HFFc6 (cell line): ENCODE measurements at regions not wholly inside any gene's neighbourhood (a gene's known extent, or its start where the extent isn't known, plus 50 kb on each side); places are given as distances from the start of the nearest gene placed in this dataset.

Experiments
- DNase-seq: peaks from one replicate; pipeline ENCODE4 v3.0.0-alpha.2; 2018
- H3K27ac Mint-ChIP-seq: 2 replicates; pipeline ENCODE4 v1.8.0; 2020; ENCODE audit warnings: mild to moderate bottlenecking, mixed read lengths
- H3K27me3 Mint-ChIP-seq: 2 replicates; pipeline ENCODE4 v1.8.0; 2021; ENCODE audit warnings: mild to moderate bottlenecking, moderate library complexity, mixed read lengths; ENCODE audit not compliant: insufficient read depth
- H3K36me3 Mint-ChIP-seq: 2 replicates; pipeline ENCODE4 v1.8.0; 2021; ENCODE audit warnings: low read depth, mixed read lengths
- H3K4me1 Mint-ChIP-seq: 2 replicates; pipeline ENCODE4 v1.8.0; 2020; ENCODE audit warnings: low read depth, mixed read lengths
- H3K4me3 Mint-ChIP-seq: 2 replicates; pipeline ENCODE4 v1.8.0; 2020; ENCODE audit warnings: mild to moderate bottlenecking, moderate library complexity, mixed read lengths
- H3K9me3 Mint-ChIP-seq: 2 replicates; pipeline ENCODE4 v1.8.0; 2020; ENCODE audit warnings: mild to moderate bottlenecking, mixed read lengths
- TF ChIP-seq, protein P1 (sequence below): fragments of 200-600 bp; sonication (generic); IDR thresholded peaks from 2 replicates; pipeline ENCODE4 v1.5.0; 2021; ENCODE audit warnings: antibody characterized with exemption, mild to moderate bottlenecking

DNA sequence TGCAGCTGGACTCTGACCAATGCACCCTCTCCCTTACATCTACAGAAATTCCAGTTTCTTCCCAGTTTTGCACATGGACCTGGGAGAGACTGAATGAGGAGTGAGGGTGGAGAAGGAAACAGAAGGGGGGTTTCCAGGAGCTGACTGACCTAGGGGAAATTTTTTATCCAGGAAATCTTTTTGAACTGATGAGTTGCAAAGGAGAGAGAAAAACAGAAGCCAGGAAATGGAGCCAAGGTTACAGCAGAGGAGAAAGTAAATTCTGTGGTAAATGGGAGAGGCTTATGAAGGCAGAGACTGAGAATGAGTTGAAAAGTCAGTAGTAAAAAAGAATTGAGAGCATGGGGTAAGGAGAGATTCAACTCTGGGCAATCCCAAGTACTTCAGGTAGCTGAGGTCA, 192.8 kb downstream of the SMIM20 start:
- Mint-ChIP-seq H3K4me1 (peaks cover 15% of the 10 kb centered on the region), H3K9me3 (peaks cover 19% of the 10 kb centered on the region), H3K36me3 (peaks cover 16% of the 10 kb centered on the region), H3K4me3 (no peak overlapping the region), H3K27me3 (peaks cover 31% of the 10 kb centered on the region), H3K27ac (no peak overlapping the region)
- TF ChIP-seq, protein P1, sequence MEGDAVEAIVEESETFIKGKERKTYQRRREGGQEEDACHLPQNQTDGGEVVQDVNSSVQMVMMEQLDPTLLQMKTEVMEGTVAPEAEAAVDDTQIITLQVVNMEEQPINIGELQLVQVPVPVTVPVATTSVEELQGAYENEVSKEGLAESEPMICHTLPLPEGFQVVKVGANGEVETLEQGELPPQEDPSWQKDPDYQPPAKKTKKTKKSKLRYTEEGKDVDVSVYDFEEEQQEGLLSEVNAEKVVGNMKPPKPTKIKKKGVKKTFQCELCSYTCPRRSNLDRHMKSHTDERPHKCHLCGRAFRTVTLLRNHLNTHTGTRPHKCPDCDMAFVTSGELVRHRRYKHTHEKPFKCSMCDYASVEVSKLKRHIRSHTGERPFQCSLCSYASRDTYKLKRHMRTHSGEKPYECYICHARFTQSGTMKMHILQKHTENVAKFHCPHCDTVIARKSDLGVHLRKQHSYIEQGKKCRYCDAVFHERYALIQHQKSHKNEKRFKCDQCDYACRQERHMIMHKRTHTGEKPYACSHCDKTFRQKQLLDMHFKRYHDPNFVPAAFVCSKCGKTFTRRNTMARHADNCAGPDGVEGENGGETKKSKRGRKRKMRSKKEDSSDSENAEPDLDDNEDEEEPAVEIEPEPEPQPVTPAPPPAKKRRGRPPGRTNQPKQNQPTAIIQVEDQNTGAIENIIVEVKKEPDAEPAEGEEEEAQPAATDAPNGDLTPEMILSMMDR: no peak
- no peak for DNase-seq

DNA sequence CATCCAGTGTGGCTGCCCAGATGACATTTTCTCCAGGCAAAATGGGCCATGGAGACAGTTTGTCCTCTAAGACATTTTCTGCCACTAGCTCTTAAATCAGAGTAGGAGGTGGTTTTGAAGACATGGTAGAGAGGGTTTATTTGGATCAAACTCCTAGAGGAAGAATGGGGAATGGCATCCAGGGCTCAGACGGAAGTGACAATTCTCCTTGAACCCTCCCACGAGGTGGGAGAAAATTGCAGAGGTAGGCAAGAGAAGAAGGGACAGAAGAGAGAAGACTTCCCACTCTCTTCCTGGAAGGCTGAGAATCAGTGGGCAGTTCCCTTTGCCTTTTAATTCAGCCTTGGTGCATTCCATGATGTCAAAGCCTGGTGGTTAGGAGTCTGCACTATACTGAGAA, 194.0 kb downstream of the SMIM20 start:
- H3K36me3 Mint-ChIP-seq: peaks cover 23% of the 10 kb centered on the region
- H3K4me3 Mint-ChIP-seq: no peak overlapping the region
- H3K9me3 Mint-ChIP-seq: peaks cover 32% of the 10 kb centered on the region
- DNase-seq: no peak
- TF ChIP-seq, protein P1: peak; percentile 44
- H3K27me3 Mint-ChIP-seq: peaks cover 34% of the 10 kb centered on the region
- H3K4me1 Mint-ChIP-seq: peaks cover 15% of the 10 kb centered on the region
- H3K27ac Mint-ChIP-seq: no peak overlapping the region

GRCh38 chr4:26110493-26110892, 196.5 kb downstream of the SMIM20 start:
- peaks cover 51% of the 10 kb centered on the region for H3K9me3 Mint-ChIP-seq
- DNase-seq: no peak
- peaks cover 39% of the 10 kb centered on the region for H3K27me3 Mint-ChIP-seq
- H3K4me3 Mint-ChIP-seq: no peak overlapping the region
- H3K36me3 Mint-ChIP-seq: peaks cover 38% of the 10 kb centered on the region
- TF ChIP-seq, protein P1: no peak
- peaks cover 12% of the 10 kb centered on the region for H3K4me1 Mint-ChIP-seq
- no peak overlapping the region for H3K27ac Mint-ChIP-seq

- DNase-seq: no peak
- no peak overlapping the region for H3K4me3 Mint-ChIP-seq
- H3K27me3 Mint-ChIP-seq: peaks cover 39% of the 10 kb centered on the region
- H3K9me3 Mint-ChIP-seq: peaks cover 59% of the 10 kb centered on the region
- peaks cover 45% of the 10 kb centered on the region for H3K36me3 Mint-ChIP-seq
- H3K4me1 Mint-ChIP-seq: no peaks in the 10 kb centered on the region
- TF ChIP-seq, protein P1: no peak
- no peak overlapping the region for H3K27ac Mint-ChIP-seq
These were observed 199.4 kb downstream of the SMIM20 start for GRCh38 chr4:26113339-26113940.

DNA sequence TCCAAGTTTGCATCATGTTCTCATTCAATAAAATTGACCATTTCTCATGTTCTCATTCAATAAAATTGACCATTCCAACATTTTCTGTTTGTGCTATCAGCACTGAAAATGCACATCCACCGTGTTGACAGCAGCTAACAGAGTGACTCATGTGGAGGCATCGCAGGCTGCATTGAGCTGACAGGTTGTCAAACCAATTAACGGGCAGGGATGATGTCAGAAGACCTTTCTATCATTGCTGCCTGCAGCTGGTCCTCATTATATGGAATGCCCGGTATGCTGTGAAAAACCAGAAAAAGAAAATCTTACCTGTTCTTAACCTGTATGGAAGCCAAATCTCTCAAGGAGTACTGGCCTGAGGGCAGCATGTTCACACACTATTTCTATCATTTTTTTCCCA, 202.0 kb downstream of the SMIM20 start:
- H3K27me3 Mint-ChIP-seq: peaks cover 37% of the 10 kb centered on the region

More for the DNA sequence above, 202.0 kb downstream of the SMIM20 start:
- peaks cover 48% of the 10 kb centered on the region for H3K9me3 Mint-ChIP-seq
- no peak for DNase-seq
- no peak overlapping the region for H3K4me3 Mint-ChIP-seq
- TF ChIP-seq, protein P1: no peak
- peaks cover 37% of the 10 kb centered on the region for H3K36me3 Mint-ChIP-seq
- H3K4me1 Mint-ChIP-seq: no peaks in the 10 kb centered on the region
- no peak overlapping the region for H3K27ac Mint-ChIP-seq
